ENCODE measurements at regions not wholly inside any gene's neighbourhood (a gene's known extent, or its start where the extent isn't known, plus 50 kb on each side); places are given as distances from the start of the nearest gene placed in this dataset.
A peak's percentile ranks its signal among the peaks of the same experiment; 100 is the strongest.

DNA sequence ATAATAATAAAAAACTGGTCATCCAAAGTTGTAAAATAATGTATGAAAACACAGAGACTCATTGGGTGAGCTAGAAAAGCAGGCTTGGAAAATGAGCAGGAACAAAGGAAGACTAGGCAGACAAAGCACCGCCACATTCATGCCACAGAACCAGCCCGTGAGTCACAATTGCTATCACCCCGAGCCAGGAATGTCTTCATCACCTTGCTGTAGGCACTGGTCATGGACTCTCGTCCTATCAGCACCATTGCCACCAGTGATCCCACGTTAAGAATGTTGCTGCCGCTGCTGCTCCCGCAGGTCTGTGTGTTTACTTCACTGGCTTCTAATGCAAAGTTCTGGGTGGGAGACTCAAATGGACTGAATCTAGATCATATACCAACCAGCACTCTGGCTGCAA is 417.9 kb downstream of the PID1 start:
- Histone ChIP-seq H2AFZ (ENCODE audit: low read length) (no peak overlapping the region), H3K27me3 (ENCODE audit: low read length) (no peaks in the 10 kb centered on the region), H3K4me1 (ENCODE audit: insufficient read depth, low read length) (no peaks in the 10 kb centered on the region), H3K9me2 (replicated peaks; ENCODE audit: low read length) (no peaks in the 10 kb centered on the region), H3K4me3 (ENCODE audit: low read length) (no peak overlapping the region), H4K20me1 (ENCODE audit: low read length) (no peaks in the 10 kb centered on the region), H3K9me3 (ENCODE audit: low read length) (no peaks in the 10 kb centered on the region), H3F3A (ENCODE audit: low read length, unreplicated experiment) (no peaks in the 10 kb centered on the region), H3K36me3 (ENCODE audit: low read depth, low read length) (no peaks in the 10 kb centered on the region), H3K27ac (ENCODE audit: low read length) (no peak overlapping the region), H3K79me2 (ENCODE audit: low read length) (no peaks in the 10 kb centered on the region), H3K4me2 (ENCODE audit: low read length) (no peak overlapping the region), H3K9ac (ENCODE audit: low read length) (no peak overlapping the region)
- ATAC-seq: no peak
- peak; percentile 3 for DNase-seq
- no TSS peak for BruUV-seq (replicated peaks)
- POLR2A ChIA-PET (ENCODE audit: unreplicated experiment): no interaction called here
- intact Hi-C loops (cut with micrococcal nuclease): no loop called here
- CTCF ChIA-PET: no interaction called here
- TF ChIP-seq, protein P1, sequence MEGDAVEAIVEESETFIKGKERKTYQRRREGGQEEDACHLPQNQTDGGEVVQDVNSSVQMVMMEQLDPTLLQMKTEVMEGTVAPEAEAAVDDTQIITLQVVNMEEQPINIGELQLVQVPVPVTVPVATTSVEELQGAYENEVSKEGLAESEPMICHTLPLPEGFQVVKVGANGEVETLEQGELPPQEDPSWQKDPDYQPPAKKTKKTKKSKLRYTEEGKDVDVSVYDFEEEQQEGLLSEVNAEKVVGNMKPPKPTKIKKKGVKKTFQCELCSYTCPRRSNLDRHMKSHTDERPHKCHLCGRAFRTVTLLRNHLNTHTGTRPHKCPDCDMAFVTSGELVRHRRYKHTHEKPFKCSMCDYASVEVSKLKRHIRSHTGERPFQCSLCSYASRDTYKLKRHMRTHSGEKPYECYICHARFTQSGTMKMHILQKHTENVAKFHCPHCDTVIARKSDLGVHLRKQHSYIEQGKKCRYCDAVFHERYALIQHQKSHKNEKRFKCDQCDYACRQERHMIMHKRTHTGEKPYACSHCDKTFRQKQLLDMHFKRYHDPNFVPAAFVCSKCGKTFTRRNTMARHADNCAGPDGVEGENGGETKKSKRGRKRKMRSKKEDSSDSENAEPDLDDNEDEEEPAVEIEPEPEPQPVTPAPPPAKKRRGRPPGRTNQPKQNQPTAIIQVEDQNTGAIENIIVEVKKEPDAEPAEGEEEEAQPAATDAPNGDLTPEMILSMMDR (conservative IDR thresholded peaks at IDR 0.05; ENCODE audit: low read depth, low read length): no peak
- TF ChIP-seq EZH2phosphoT487 (IDR thresholded peaks at IDR 0.05; ENCODE audit: borderline replicate concordance, low read length) (no peak), EZH2 (IDR thresholded peaks at IDR 0.05; ENCODE audit: low read length, unreplicated experiment) (no peak)

DNA sequence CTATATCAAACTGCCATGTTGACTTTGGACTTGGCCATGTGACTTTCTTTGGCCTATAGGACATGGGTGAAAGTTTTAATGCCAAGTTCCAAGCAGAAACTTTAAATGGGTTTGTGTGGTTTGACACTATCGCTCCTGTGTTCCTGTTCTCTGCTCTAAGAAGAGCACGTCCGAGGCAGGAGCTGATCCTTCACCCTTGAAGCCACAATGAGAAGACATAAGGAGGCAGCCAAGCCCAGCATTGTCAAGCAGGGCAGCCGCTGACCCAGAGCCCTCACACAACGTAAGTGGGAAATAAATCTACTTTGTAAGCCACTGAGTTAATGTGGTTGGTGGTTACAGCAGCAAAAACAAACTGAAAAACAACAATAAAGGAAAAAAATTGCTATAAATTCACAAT is 422.4 kb downstream of the PID1 start:
- POLR2A ChIA-PET (ENCODE audit: unreplicated experiment): no interaction called here
- Histone ChIP-seq H3K9me2 (replicated peaks; ENCODE audit: low read length) (no peaks in the 10 kb centered on the region), H3K9me3 (ENCODE audit: low read length) (no peaks in the 10 kb centered on the region), H3K4me3 (ENCODE audit: low read length) (no peak overlapping the region), H3K4me2 (ENCODE audit: low read length) (no peak overlapping the region), H3K9ac (ENCODE audit: low read length) (no peak overlapping the region), H3F3A (ENCODE audit: low read length, unreplicated experiment) (no peaks in the 10 kb centered on the region), H3K4me1 (ENCODE audit: insufficient read depth, low read length) (no peaks in the 10 kb centered on the region), H3K79me2 (ENCODE audit: low read length) (no peaks in the 10 kb centered on the region), H2AFZ (ENCODE audit: low read length) (peak overlapping the region; percentile 16; the same call in 1 of the 2 replicates), H4K20me1 (ENCODE audit: low read length) (no peaks in the 10 kb centered on the region), H3K27ac (ENCODE audit: low read length) (no peak overlapping the region), H3K36me3 (ENCODE audit: low read depth, low read length) (no peaks in the 10 kb centered on the region), H3K27me3 (ENCODE audit: low read length) (no peaks in the 10 kb centered on the region)
- ATAC-seq: no peak
- CTCF ChIA-PET: no interaction called here
- no TSS peak for BruUV-seq (replicated peaks)
- no peak for DNase-seq
- intact Hi-C loops (cut with micrococcal nuclease): no loop called here
- no peak for TF ChIP-seq EZH2phosphoT487 (IDR thresholded peaks at IDR 0.05; ENCODE audit: borderline replicate concordance, low read length)
- TF ChIP-seq EZH2 (IDR thresholded peaks at IDR 0.05; ENCODE audit: low read length, unreplicated experiment): no peak
- TF ChIP-seq, protein P1 (conservative IDR thresholded peaks at IDR 0.05; ENCODE audit: low read depth, low read length): no peak

DNA sequence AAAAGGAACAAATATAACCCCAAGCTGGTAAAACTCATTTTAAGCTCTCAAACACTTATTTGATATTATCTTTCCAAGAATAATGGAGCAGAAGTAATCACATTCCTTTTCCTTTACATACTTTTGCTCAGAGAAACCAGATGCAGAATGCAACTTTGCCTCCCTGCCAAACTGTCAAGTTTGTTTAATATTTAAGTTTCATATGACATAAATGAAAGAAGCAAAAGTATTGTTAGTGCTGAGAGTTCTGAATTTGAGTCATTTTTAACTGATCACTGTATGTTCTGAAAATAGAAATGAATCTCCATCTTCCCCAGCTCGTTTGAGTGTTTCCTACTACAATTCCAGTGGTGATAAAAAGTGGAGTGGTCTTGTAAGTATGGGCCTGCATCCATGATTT is 423.4 kb downstream of the PID1 start:
- Histone ChIP-seq H3K4me2 (ENCODE audit: low read length) (no peak overlapping the region), H3K9me2 (replicated peaks; ENCODE audit: low read length) (no peaks in the 10 kb centered on the region), H3K36me3 (ENCODE audit: low read depth, low read length) (no peaks in the 10 kb centered on the region), H3K9me3 (ENCODE audit: low read length) (no peaks in the 10 kb centered on the region), H2AFZ (ENCODE audit: low read length) (peak overlapping the region; percentile 23; the same call in 1 of the 2 replicates), H3K27me3 (ENCODE audit: low read length) (no peaks in the 10 kb centered on the region), H3K4me1 (ENCODE audit: insufficient read depth, low read length) (no peaks in the 10 kb centered on the region), H3K4me3 (ENCODE audit: low read length) (no peak overlapping the region), H3K79me2 (ENCODE audit: low read length) (no peaks in the 10 kb centered on the region), H3K9ac (ENCODE audit: low read length) (no peak overlapping the region), H3K27ac (ENCODE audit: low read length) (no peak overlapping the region), H3F3A (ENCODE audit: low read length, unreplicated experiment) (no peaks in the 10 kb centered on the region), H4K20me1 (ENCODE audit: low read length) (no peaks in the 10 kb centered on the region)
- ChIA-PET CTCF (no interaction called here), POLR2A (ENCODE audit: unreplicated experiment) (no interaction called here)
- BruUV-seq (replicated peaks): no TSS peak
- ATAC-seq: no peak
- intact Hi-C loops (cut with micrococcal nuclease): no loop called here
- TF ChIP-seq EZH2 (IDR thresholded peaks at IDR 0.05; ENCODE audit: low read length, unreplicated experiment): no peak
- TF ChIP-seq EZH2phosphoT487 (IDR thresholded peaks at IDR 0.05; ENCODE audit: borderline replicate concordance, low read length): no peak
- TF ChIP-seq, protein P1 (conservative IDR thresholded peaks at IDR 0.05; ENCODE audit: low read depth, low read length): no peak
- DNase-seq: peak; percentile 17
